Activated B cell treated with CpG ODN at 0.5 μM for 24 hours (primary cell): ENCODE measurements at regions not wholly inside any gene's neighbourhood (a gene's known extent, or its start where the extent isn't known, plus 50 kb on each side); places are given as distances from the start of the nearest gene placed in this dataset.

Experiments used
- ATAC-seq: fragments of 200-7000 bp; cut with Tn5 transposase; one replicate; pipeline ENCODE4 v1.10.0; 2021; ENCODE audit warnings: low read depth, mild to moderate bottlenecking, moderate library complexity
- CTCF ChIA-PET: fragments of 350-600 bp; sonication (Branson Sonifier 250); formaldehyde crosslinking; loops from one replicate; lab custom pipeline; 2021; ENCODE audit warnings: antibody characterized with exemption; lab: Charles Lee
- POLR2A ChIA-PET: fragments of 350-600 bp; sonication (Branson Sonifier 250); formaldehyde crosslinking; loops from one replicate; lab custom pipeline; 2021; ENCODE audit warnings: antibody characterized with exemption; lab: Charles Lee
- DNase-seq: peaks from one replicate; pipeline ENCODE4 v3.0.0; 2022
- H3K27ac Mint-ChIP-seq: one replicate; pipeline ENCODE4 v1.8.0; 2020; ENCODE audit warnings: mixed read lengths
- H3K27me3 Mint-ChIP-seq: one replicate; pipeline ENCODE4 v1.8.0; 2021; ENCODE audit warnings: mixed read lengths
- H3K36me3 Mint-ChIP-seq: one replicate; pipeline ENCODE4 v1.8.0; 2021; ENCODE audit warnings: low read depth, mixed read lengths
- H3K4me1 Mint-ChIP-seq: one replicate; pipeline ENCODE4 v1.8.0; 2021; ENCODE audit warnings: mixed read lengths
- H3K4me3 Mint-ChIP-seq: one replicate; pipeline ENCODE4 v1.8.0; 2020; ENCODE audit warnings: mild to moderate bottlenecking, mixed read lengths
- H3K9me3 Mint-ChIP-seq: one replicate; pipeline ENCODE4 v1.8.0; 2020; ENCODE audit warnings: mixed read lengths
- CTCF ChIP-seq: fragments of 200-600 bp; IDR thresholded peaks from one replicate; pipeline ENCODE4 v1.8.0; 2022; ENCODE audit warnings: antibody characterized with exemption, mild to moderate bottlenecking
- intact Hi-C: fragments of 100-400 bp; cut with micrococcal nuclease; formaldehyde crosslinking; loops from one replicate; pipeline ENCODE4 v1.15.1; 2024

GRCh38 chr6:154561750-154562149 lies 51.3 kb upstream of the CNKSR3 start:
- ATAC-seq (no peak), DNase-seq (no peak)
- H3K27me3 Mint-ChIP-seq: peaks cover 5% of the 10 kb centered on the region
- H3K4me1 Mint-ChIP-seq: no peaks in the 10 kb centered on the region
- H3K9me3 Mint-ChIP-seq: no peaks in the 10 kb centered on the region
- ChIA-PET POLR2A (no interaction called here), CTCF (no interaction called here)
- H3K27ac Mint-ChIP-seq: no peak overlapping the region
- intact Hi-C loops: no loop called here
- H3K36me3 Mint-ChIP-seq: no peaks in the 10 kb centered on the region
- no peak for TF ChIP-seq CTCF
- no peak overlapping the region for H3K4me3 Mint-ChIP-seq

GRCh38 chr6:154565331-154565730 lies 54.8 kb upstream of the CNKSR3 start:
- Mint-ChIP-seq H3K27ac (no peak overlapping the region), H3K27me3 (peaks cover 5% of the 10 kb centered on the region), H3K36me3 (no peaks in the 10 kb centered on the region), H3K9me3 (no peaks in the 10 kb centered on the region), H3K4me1 (no peaks in the 10 kb centered on the region), H3K4me3 (no peak overlapping the region)
- ChIA-PET POLR2A (no interaction called here), CTCF (no interaction called here)
- DNase-seq (no peak), ATAC-seq (no peak)
- TF ChIP-seq CTCF: no peak
- intact Hi-C loops: no loop called here

- no peak for TF ChIP-seq CTCF
- H3K27ac Mint-ChIP-seq: no peak overlapping the region
- no peaks in the 10 kb centered on the region for H3K36me3 Mint-ChIP-seq
Measured at GRCh38 chr6:154566866-154567265, 56.4 kb upstream of the CNKSR3 start.

GRCh38 chr6:154567695-154568220 lies 57.3 kb upstream of the CNKSR3 start:
- Mint-ChIP-seq H3K4me1 (no peaks in the 10 kb centered on the region), H3K9me3 (no peaks in the 10 kb centered on the region)
- no peak for ATAC-seq

More at GRCh38 chr6:154566866-154567265, 56.4 kb upstream of the CNKSR3 start:
- no peaks in the 10 kb centered on the region for H3K9me3 Mint-ChIP-seq
- DNase-seq (no peak), ATAC-seq (no peak)
- CTCF ChIA-PET: no interaction called here
- no peak overlapping the region for H3K4me3 Mint-ChIP-seq
- intact Hi-C loops: no loop called here
- POLR2A ChIA-PET: no interaction called here
- peaks cover 5% of the 10 kb centered on the region for H3K27me3 Mint-ChIP-seq
- no peaks in the 10 kb centered on the region for H3K4me1 Mint-ChIP-seq

More at GRCh38 chr6:154567695-154568220, 57.3 kb upstream of the CNKSR3 start:
- intact Hi-C loops: no loop called here
- no peak for TF ChIP-seq CTCF
- Mint-ChIP-seq H3K27me3 (peaks cover 7% of the 10 kb centered on the region), H3K4me3 (no peak overlapping the region), H3K36me3 (no peaks in the 10 kb centered on the region), H3K27ac (no peak overlapping the region)
- ChIA-PET CTCF (no interaction called here), POLR2A (no interaction called here)
- no peak for DNase-seq
